ENCODE measurements at regions not wholly inside any gene's neighbourhood (a gene's known extent, or its start where the extent isn't known, plus 50 kb on each side); places are given as distances from the start of the nearest gene placed in this dataset.
"Not testable (repeated sequence)": the region's sequence is repeated elsewhere in the genome, so short reads cannot be mapped to it uniquely, and the experiment has no call there.

DNA sequence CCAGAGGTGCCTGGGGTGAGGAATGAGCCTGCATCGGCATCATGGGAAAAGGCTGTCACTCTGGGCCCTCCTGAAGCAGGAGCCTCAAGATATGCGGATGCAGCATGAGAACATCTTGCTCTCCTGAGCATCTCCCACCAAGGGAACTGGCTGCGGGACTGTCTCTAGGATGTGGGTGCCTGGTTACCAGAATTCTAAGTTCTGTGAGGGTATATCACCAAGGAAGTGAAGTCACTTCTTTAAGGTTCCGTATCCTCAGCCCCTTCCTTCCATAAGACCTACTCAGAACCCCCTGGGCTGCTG lies 86.9 kb downstream of the GGTLC2 start:
- POLR2A ChIA-PET (ENCODE audit: low non-redundant PET), result no interaction called here
- no peak for TF ChIP-seq CTCF (conservative IDR thresholded peaks at IDR 0.05; ENCODE audit: low read depth)
- no peak for DNase-seq (ENCODE audit: low spot score)
- no peak overlapping the region for H3K27ac ChIP-seq
- CTCF ChIA-PET, result no interaction called here

- DNase-seq (ENCODE audit: low spot score); H3K27ac ChIP-seq; POLR2A ChIA-PET (ENCODE audit: low non-redundant PET): not testable (repeated sequence)
- CTCF ChIA-PET, result interaction anchor here (0.6 kb wide), 1 partner anchor 20 kb away, joined by 3 read pairs; no protein-coding TSS in a partner anchor
Measured at GRCh38 chr22:22733006-22733405, 88.6 kb downstream of the GGTLC2 start.

DNA sequence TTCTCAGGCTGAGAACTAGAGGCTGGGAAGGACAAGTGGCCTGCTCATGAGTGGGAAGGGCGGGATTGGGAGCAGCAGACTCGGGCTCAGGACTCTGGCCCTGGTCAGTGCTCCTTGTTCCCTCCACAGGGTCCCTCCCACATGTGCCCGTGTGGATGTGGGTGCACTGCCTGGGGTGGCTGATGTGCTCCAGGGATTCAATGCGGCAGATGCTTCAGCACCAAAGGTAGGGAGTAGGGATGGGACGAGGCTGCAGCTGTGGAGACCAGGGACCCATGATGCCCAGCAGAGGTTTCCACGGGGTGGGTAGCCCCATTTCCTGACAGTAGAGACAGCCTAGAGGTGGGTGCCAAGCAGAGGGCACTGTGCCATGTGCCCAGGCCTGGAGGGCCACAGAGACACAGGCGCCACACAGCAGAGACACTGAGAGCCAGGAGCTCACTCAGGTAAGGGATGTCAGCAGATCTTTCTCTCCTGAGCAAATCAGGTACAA lies 89.5 kb downstream of the GGTLC2 start:
- ChIA-PET CTCF (interaction anchor here (0.6 kb wide), 2 partner anchors 17 to 19 kb away, joined by 3 read pairs; no protein-coding TSS in a partner anchor), POLR2A (ENCODE audit: low non-redundant PET) (no interaction called here)
- H3K27ac ChIP-seq, result no peak overlapping the region

DNA sequence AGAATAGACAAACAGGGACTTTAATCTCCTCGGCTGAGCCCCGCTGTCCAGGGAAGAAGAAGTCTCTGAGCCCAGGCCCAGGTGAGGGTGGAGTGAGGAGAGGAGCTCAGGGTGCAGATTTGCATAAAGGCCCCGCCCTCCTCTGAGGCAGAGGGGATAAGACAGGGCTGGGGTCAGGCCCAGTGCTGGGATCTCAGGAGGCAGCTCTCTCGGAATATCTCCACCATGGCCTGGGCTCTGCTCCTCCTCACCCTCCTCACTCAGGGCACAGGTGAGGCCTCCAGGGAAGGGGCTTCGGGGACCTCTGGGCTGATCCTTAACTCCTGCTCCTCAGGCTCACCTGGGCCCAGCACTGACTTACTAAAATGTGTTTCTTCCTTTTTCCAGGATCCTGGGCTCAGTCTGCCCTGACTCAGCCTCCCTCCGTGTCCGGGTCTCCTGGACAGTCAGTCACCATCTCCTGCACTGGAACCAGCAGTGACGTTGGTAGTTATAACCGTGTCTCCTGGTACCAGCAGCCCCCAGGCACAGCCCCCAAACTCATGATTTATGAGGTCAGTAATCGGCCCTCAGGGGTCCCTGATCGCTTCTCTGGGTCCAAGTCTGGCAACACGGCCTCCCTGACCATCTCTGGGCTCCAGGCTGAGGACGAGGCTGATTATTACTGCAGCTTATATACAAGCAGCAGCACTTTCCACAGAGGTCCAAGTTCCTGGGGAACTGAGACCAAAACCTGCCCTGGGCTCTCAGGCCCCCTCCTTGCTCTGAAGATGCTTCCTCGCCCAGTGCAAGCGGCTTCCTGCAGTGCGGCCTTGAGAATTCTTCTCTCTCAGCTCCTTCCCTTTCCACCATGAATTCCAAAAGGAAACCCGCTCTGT lies 90.2 kb downstream of the GGTLC2 start:
- H3K27ac ChIP-seq; POLR2A ChIA-PET (ENCODE audit: low non-redundant PET); DNase-seq (ENCODE audit: low spot score): not testable (repeated sequence)
- CTCF ChIA-PET, result interaction anchor here (0.6 kb wide), 1 partner anchor 16 kb away, joined by 3 read pairs; no protein-coding TSS in a partner anchor

More for the DNA sequence above, 89.5 kb downstream of the GGTLC2 start:
- no peak for DNase-seq (ENCODE audit: low spot score)
- TF ChIP-seq CTCF (conservative IDR thresholded peaks at IDR 0.05; ENCODE audit: low read depth), result no peak

GRCh38 chr22:22735276-22735675 lies 90.9 kb downstream of the GGTLC2 start:
- POLR2A ChIA-PET (ENCODE audit: low non-redundant PET); H3K27ac ChIP-seq; CTCF ChIA-PET; DNase-seq (ENCODE audit: low spot score): not testable (repeated sequence)

DNA sequence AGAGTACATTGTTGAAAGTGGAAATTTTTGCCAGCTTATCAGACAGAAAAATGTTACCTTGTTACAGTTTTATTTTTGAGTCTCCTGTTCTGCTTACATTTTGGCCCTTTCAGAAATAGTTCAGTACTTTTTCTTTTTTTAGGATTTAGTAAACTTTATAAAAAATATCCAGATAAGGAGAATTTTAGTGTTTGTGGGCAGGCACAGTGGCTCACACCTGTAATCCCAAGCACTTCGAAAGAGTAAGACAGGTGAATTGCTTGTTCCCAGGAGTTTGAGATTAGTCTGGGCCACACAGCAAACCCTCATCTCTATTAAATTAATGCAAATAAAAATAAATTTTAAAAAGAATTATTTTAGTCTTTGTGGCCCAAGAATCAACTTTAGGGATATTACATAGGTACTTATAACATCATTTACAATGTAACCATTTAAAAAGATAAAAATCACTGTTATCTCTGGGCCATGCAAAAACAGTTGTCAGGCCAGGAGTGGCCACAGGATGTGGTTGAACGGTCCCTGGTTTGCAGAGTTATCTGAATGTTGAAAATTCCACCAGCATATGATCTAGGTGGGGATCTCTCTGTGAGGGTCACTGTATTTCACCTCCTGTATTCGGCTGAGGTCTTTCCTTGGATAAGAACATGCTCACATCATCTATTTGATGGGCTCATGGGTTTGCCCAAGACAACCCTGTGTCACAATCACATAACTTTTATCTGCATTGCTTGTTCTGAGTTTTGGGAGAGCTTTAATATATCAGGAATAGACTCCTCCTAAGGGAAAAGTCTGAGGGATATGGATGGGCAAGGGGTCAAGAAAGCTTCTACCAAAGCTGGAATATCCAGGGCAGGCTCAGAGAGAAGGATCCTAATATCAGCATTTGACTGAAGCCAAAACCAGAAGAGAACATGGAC lies 91.5 kb downstream of the GGTLC2 start:
- ChIA-PET POLR2A (ENCODE audit: low non-redundant PET) (no interaction called here), CTCF (no interaction called here)
- no peak for TF ChIP-seq CTCF (conservative IDR thresholded peaks at IDR 0.05; ENCODE audit: low read depth)
- DNase-seq (ENCODE audit: low spot score), result no peak
- no peak overlapping the region for H3K27ac ChIP-seq

DNA sequence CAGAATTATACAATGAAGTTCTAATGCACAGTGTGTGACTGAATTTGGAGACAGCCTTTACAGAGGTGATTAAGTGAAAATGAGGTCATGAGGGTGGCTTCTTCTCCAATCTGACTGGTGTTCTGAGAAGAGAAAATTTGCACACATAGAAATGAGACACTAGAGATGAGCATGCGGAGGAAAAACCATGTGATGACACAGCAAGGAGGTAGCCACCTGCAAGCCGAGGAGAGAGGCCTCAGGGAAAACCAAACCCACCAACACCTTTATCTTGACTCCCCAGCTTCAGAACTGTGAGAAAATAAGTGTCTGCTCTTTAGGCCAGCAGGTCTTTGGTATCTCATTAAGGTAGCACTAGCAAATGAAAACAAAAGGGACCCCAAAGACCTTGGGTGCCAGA lies 93.2 kb downstream of the GGTLC2 start:
- no peak for TF ChIP-seq CTCF (conservative IDR thresholded peaks at IDR 0.05; ENCODE audit: low read depth)
- POLR2A ChIA-PET (ENCODE audit: low non-redundant PET), result no interaction called here
- H3K27ac ChIP-seq, result no peak overlapping the region
- no peak for DNase-seq (ENCODE audit: low spot score)
- CTCF ChIA-PET, result no interaction called here

All from RWPE1 (cell line).